Thoracic aorta (tissue), 2 donors: ENCODE measurements at regions not wholly inside any gene's neighbourhood (a gene's known extent, or its start where the extent isn't known, plus 50 kb on each side); places are given as distances from the start of the nearest gene placed in this dataset.

Experiments
- ATAC-seq: fragments of 150-250 bp; one replicate; pipeline ENCODE4 v1.8.0; 2017; ENCODE audit warnings: low read depth; ENCODE audit not compliant: insufficient number of reproducible peaks, low FRiP score
- DNase-seq: peaks from one replicate; pipeline ENCODE4 v3.0.0-alpha.2; 2020; ENCODE audit warnings: low spot score
- H3K27ac ChIP-seq, 2 donors: fragments of 200-600 bp; sonication (generic); 1 replicate in 1 of 2; 2 replicates in 1 of 2; pipeline ENCODE4 v1.5.1; 2016; ENCODE audit warnings: mild to moderate bottlenecking in 2 of 2, moderate library complexity in 2 of 2
- H3K27me3 ChIP-seq: fragments of 200-600 bp; sonication (generic); replicated peaks from 2 replicates; pipeline ENCODE4 v1.6.0; 2016; ENCODE audit warnings: mild to moderate bottlenecking; ENCODE audit not compliant: insufficient read depth
- H3K36me3 ChIP-seq: fragments of 200-600 bp; sonication (generic); one replicate; pipeline ENCODE4 v1.5.1; 2016
- H3K4me1 ChIP-seq, 2 donors: fragments of 200-600 bp; sonication (generic); 1 replicate in 1 of 2; 2 replicates in 1 of 2; pipeline versions ENCODE4 v1.5.1 to v1.6.0; 2016; ENCODE audit warnings: low read depth in 2 of 2, mild to moderate bottlenecking in 1 of 2; ENCODE audit not compliant: control insufficient read depth in 1 of 2
- H3K4me3 ChIP-seq: fragments of 200-600 bp; sonication (generic); 2 replicates; pipeline ENCODE4 v1.5.1; 2016; ENCODE audit warnings: mild to moderate bottlenecking
- H3K9me3 ChIP-seq: fragments of 200-600 bp; sonication (generic); 2 replicates; pipeline ENCODE4 v1.5.1; 2016
- CTCF ChIP-seq: fragments of 200-600 bp; sonication (generic); IDR thresholded peaks from one replicate; pipeline ENCODE4 v1.5.1; 2019; ENCODE audit warnings: antibody characterized with exemption

- H3K36me3 ChIP-seq = no peaks in the 10 kb centered on the region
- no peak for TF ChIP-seq CTCF
- DNase-seq (no peak), ATAC-seq (no peak)
- no peaks in the 10 kb centered on the region for H3K4me1 ChIP-seq
- no peaks in the 10 kb centered on the region for H3K9me3 ChIP-seq
- no peak overlapping the region for H3K27ac ChIP-seq
- no peak overlapping the region for H3K4me3 ChIP-seq
- no peaks in the 10 kb centered on the region for H3K27me3 ChIP-seq
Measured at GRCh38 chr6:113690281-113691259, 166.6 kb upstream of the MARCKS start.

- Histone ChIP-seq H3K9me3 (no peaks in the 10 kb centered on the region), H3K27me3 (no peaks in the 10 kb centered on the region), H3K4me3 (no peak overlapping the region), H3K4me1 (no peaks in the 10 kb centered on the region), H3K27ac (no peak overlapping the region), H3K36me3 (no peaks in the 10 kb centered on the region)
- TF ChIP-seq CTCF = no peak
- DNase-seq (no peak), ATAC-seq (no peak)
Measured at GRCh38 chr6:113691260-113691656, 165.9 kb upstream of the MARCKS start.

GRCh38 chr6:113693851-113694250 lies 163.3 kb upstream of the MARCKS start:
- no peak for TF ChIP-seq CTCF
- DNase-seq (no peak), ATAC-seq (no peak)

GRCh38 chr6:113694278-113695077 lies 162.7 kb upstream of the MARCKS start:
- DNase-seq (no peak), ATAC-seq (no peak)
- Histone ChIP-seq H3K27ac (no peak overlapping the region), H3K4me3 (no peak overlapping the region), H3K9me3 (no peaks in the 10 kb centered on the region), H3K4me1 (no peaks in the 10 kb centered on the region), H3K36me3 (no peaks in the 10 kb centered on the region), H3K27me3 (no peaks in the 10 kb centered on the region)
- no peak for TF ChIP-seq CTCF

More at GRCh38 chr6:113693851-113694250, 163.3 kb upstream of the MARCKS start:
- Histone ChIP-seq H3K4me1 (no peaks in the 10 kb centered on the region), H3K36me3 (no peaks in the 10 kb centered on the region), H3K27me3 (no peaks in the 10 kb centered on the region), H3K27ac (no peak overlapping the region), H3K4me3 (no peak overlapping the region), H3K9me3 (no peaks in the 10 kb centered on the region)

GRCh38 chr6:113695516-113695915 lies 161.6 kb upstream of the MARCKS start:
- no peaks in the 10 kb centered on the region for H3K36me3 ChIP-seq
- no peak for TF ChIP-seq CTCF
- no peaks in the 10 kb centered on the region for H3K27me3 ChIP-seq
- no peaks in the 10 kb centered on the region for H3K9me3 ChIP-seq
- DNase-seq (no peak), ATAC-seq (no peak)
- H3K27ac ChIP-seq = no peak overlapping the region
- no peaks in the 10 kb centered on the region for H3K4me1 ChIP-seq
- no peak overlapping the region for H3K4me3 ChIP-seq
